ENCODE measurements at regions not wholly inside any gene's neighbourhood (a gene's known extent, or its start where the extent isn't known, plus 50 kb on each side); places are given as distances from the start of the nearest gene placed in this dataset.
"Not testable (repeated sequence)": the region's sequence is repeated elsewhere in the genome, so short reads cannot be mapped to it uniquely, and the experiment has no call there.

- H3K4me3 ChIP-seq: no peak overlapping the region
- H3K27ac ChIP-seq: no peak overlapping the region
Measured at GRCh38 chr3:153625506-153625905, 463.5 kb downstream of the RAP2B start.

- no peak overlapping the region for H3K4me3 ChIP-seq
- no peak overlapping the region for H3K27ac ChIP-seq
Measured at GRCh38 chr3:153626158-153626557, 464.1 kb downstream of the RAP2B start.

GRCh38 chr3:153628591-153628990 lies 466.6 kb downstream of the RAP2B start:
- Histone ChIP-seq H3K27ac (no peak overlapping the region), H3K4me3 (no peak overlapping the region)

GRCh38 chr3:153629148-153629547 lies 467.1 kb downstream of the RAP2B start:
- Histone ChIP-seq H3K4me3 (no peak overlapping the region), H3K27ac (no peak overlapping the region)

- Histone ChIP-seq H3K4me3 (no peak overlapping the region), H3K27ac (no peak overlapping the region)
Measured at GRCh38 chr3:153631102-153631501, 469.1 kb downstream of the RAP2B start.

DNA sequence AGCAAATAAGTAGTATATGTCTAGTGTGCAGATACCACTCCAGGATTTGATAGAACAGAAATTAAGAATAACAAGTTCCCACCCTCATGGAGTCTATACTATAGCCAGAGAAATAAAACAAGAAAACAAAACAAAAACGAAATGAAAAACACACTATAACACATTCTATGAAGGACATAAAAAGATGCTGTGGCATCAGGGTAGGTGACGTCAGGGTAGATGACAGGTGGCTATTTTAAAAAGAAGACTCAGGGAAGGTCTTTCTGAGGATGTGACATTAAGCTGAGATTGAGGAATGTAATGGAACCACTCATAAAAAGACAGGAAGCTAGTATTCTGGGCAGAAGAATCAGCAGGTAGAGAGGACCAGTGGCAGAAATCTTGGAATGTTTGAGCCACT lies 469.6 kb downstream of the RAP2B start:
- H3K27ac ChIP-seq: no peak overlapping the region

GRCh38 chr3:153633407-153633806 lies 471.4 kb downstream of the RAP2B start:
- Histone ChIP-seq H3K27ac (no peak overlapping the region), H3K4me3 (no peak overlapping the region)

More for the DNA sequence above, 469.6 kb downstream of the RAP2B start:
- H3K4me3 ChIP-seq: no peak overlapping the region

DNA sequence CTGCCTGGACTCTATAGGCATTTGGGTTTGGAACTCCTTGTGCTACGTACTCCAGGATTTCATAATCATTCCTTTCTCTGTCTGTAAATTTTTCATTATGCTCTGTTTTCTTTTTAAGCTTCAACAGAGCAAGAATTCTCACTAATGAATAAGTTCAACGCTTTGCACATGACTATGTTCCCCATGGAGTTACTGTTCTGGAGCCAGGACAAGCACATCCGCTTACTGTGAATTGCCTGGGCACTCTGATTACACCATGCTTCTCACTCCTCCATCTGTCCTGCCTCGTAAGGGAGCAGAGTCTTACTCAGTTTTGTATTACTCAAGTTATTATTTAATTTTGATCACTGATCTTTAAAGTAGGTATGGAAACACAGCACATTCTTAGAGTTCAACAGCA lies 472.7 kb downstream of the RAP2B start:
- no peak overlapping the region for H3K27ac ChIP-seq

GRCh38 chr3:153639631-153640030 lies 477.6 kb downstream of the RAP2B start:
- H3K4me3 ChIP-seq: no peak overlapping the region
- H3K27ac ChIP-seq: no peak overlapping the region

More for the DNA sequence above, 472.7 kb downstream of the RAP2B start:
- no peak overlapping the region for H3K4me3 ChIP-seq

DNA sequence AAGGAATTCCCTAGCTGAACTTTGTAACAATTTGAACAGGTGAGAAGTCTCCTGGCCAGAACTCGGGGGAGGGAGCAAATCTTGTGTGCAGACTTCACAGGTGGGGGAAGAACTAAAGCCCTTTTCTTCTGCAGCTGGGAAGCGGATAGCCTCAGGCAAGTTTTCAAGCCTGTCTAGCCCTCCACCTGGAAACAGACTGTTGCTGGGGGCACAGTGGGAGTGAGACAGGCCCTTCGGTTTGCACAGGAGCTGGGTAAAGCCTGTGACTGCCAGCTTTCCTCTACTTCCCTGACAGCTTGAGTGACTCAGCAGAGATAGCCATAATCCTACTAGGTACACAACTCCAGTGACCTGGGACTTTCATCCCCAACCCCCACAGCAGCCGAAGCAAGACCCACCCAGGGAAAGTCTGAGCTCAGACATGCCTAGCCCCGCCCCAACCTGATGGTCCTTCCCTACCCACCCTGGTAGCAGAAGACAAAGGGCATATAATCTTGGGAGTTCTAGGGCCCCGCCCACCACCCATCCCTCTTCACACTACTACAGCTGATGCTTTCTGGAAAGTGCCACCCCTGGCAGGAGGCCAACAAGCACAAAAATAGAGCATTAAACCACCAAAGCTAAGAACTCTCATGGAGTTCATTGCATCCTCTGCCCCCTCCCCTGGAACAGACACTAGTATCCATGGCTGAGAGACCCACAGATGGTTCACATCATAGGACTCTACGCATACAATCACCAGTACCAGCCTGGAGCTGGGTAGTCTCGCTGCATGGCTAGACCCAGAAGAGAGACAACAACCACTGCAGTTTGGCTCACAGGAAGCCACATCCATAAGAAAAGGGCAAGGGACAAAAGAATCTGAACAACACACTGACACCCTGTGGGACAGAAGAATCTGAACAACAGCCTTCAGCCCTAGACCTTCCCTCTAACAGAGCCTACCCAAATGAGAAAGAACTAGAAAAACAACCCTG lies 479.0 kb downstream of the RAP2B start:
- no peak overlapping the region for H3K27ac ChIP-seq
- no peak overlapping the region for H3K4me3 ChIP-seq

DNA sequence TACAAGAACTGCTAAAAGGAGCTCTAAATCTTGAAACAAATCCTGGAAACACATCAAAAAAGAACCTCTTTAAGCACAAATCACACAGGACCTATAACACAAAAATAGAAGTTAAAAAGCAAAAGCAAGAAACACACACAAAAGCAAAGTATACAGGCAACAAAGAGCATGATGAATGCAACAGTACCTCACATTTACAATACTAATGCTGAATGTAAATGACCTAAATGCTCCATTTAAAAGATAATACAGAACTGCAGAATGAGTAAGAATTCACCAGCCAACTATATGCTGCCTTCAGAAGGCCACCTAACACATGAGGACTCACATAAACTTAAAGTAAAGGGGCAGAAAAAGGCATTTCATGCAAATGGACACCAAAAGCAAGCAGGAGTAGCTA lies 478.6 kb upstream of the ARHGEF26 start:
- H3K4me3 ChIP-seq, H3K27ac ChIP-seq: not testable (repeated sequence)

- not testable (repeated sequence) for H3K4me3 ChIP-seq, H3K27ac ChIP-seq
Measured at GRCh38 chr3:153643471-153643870, 477.7 kb upstream of the ARHGEF26 start.

DNA sequence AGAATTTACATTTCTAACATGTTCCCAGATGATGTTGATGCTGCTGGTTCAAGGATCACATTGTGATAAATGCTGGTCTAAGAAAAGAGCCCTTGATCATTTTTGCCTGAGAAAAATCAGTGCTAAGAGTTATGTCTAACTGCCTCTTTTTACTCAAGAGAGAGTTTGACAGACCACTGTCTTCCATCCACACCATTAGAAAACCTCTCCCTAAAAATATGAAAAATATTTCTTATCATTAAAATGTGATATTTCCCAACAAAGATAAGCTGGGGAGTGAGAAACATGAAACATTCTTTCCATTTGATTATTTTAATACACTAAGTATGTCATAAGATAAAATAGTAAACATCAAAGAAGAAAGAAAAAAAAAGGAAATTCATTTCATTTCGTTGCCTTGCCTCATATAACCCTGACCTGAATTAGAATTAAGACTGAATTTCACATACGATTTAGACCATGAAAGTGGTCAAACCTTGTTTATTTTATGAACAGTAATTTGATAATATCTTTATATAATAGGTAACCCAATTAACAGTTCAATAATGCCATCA lies 471.8 kb upstream of the ARHGEF26 start:
- Histone ChIP-seq H3K27ac (no peak overlapping the region), H3K4me3 (no peak overlapping the region)

GRCh38 chr3:153652076-153652475 lies 469.1 kb upstream of the ARHGEF26 start:
- Histone ChIP-seq H3K4me3 (no peak overlapping the region), H3K27ac (no peak overlapping the region)

DNA sequence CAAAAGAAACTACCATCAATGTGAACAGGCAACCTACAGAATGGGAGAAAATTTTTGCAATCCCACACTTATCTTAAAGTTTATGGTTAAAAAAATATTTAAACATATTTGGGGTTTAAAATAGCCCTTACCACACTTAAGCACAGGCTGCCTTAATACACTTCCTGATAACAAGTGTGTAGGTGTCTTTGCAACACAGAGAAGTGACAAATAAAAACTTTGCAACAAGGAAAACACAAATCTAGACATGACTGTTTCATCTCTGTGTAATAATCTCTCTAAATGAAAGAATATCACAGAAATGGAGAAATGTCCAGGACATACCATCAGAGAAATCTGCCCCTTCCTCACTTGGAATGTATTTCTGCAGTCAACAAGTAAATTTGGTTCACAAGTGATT lies 464.1 kb upstream of the ARHGEF26 start:
- Histone ChIP-seq H3K27ac (no peak overlapping the region), H3K4me3 (no peak overlapping the region)

- no peak overlapping the region for H3K27ac ChIP-seq
- no peak overlapping the region for H3K4me3 ChIP-seq
Measured at GRCh38 chr3:153657461-153657860, 463.7 kb upstream of the ARHGEF26 start.

- Histone ChIP-seq H3K27ac (no peak overlapping the region), H3K4me3 (no peak overlapping the region)
Measured at GRCh38 chr3:153658136-153658535, 463.1 kb upstream of the ARHGEF26 start.

GRCh38 chr3:153666991-153667740 lies 454.0 kb upstream of the ARHGEF26 start:
- H3K4me3 ChIP-seq: no peak overlapping the region
- H3K27ac ChIP-seq: no peak overlapping the region

DNA sequence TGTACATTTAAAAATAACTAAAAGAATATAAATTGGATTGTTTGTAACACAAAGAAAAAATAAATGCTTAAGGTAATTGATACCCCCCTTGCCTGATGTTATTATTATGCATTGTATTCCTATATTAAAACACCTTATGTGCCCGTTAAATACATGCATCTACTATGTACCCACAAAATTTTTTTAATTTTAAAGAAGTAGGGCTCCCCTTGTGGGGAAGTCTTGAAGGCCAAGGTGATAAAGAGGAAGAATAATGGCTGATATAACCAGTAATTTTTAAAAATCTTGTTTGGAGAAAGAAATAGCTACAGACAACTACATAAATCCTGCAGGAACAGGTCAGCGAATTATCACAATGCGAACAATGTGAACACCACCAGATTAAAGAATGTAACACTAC lies 451.7 kb upstream of the ARHGEF26 start:
- Histone ChIP-seq H3K4me3 (no peak overlapping the region), H3K27ac (no peak overlapping the region)

DNA sequence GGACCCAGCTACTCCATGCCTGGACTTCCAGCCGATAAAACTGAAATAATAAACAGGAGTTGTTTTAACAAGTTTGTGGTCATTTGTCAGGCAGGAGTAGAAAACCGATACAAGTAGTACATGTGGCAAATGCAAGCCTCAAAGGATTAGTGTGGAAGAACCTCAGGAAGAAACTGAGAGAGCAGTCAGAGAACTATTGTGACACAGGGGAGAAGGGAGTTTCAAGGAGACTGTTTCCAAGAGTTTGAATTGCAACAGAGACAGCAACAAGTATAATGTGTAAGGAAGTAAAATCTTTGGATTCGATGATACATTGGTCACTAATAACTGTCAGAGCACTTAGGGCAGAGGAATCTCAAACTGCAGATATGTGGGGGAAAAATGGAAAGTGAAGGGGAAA lies 450.6 kb upstream of the ARHGEF26 start:
- H3K4me3 ChIP-seq: no peak overlapping the region
- no peak overlapping the region for H3K27ac ChIP-seq

DNA sequence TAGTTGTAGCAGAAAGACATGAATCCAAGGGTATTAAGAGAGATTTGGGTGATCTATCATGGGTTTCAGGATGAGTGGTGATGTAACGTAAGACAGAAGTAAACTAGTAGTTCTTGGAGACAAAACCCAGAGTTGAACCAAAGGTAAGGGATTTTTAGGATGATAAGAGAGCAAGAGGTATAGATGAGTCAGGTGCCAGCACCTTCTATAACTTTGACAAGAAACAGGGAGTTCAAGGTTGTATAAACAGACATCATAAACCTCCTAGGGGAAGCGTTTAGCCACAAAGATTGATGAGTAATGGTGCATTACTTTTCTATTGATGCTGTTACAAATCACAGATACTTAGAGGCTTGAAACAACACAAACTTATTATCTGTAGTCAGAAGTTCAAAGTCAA lies 447.3 kb upstream of the ARHGEF26 start:
- H3K4me3 ChIP-seq: no peak overlapping the region
- H3K27ac ChIP-seq: no peak overlapping the region
